GM21786 (cell line): ENCODE measurements at regions not wholly inside any gene's neighbourhood (a gene's known extent, or its start where the extent isn't known, plus 50 kb on each side); places are given as distances from the start of the nearest gene placed in this dataset.

Experiments
- ATAC-seq: cut with Tn5 transposase; IDR thresholded peaks from one replicate; pipeline ENCODE4 v1.9.1; 2021; ENCODE audit not compliant: unreplicated experiment

DNA sequence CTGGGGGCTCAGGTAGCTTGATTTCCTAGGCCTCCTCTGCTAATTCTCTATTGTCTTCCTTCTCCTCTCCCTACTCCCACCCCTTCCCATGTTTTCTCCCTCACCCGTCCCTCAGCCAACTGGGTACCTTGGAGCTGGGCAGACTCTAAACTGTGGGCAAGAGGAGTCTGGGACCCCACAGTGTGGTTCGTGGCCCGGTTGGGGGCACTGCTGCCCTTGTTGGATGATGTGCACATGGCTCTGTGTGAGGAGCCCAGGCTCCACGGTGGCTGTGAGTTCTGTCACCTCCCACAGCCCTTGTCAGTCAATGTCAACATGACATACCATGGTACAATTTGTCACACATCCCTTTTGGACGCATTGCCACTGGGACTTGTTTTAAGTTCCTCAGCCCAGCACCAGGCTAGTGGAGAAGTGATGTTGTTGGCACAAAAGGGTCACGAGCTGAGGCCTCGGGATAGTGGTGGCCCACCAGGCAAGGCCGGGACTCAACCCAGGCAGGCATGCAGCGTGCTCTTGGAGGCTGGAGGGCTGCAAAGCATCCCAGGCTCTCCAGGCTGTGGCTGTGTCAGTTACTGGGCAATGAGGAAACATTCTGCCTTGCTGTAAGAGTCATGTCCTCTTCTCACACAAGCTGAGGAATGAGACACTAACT is 142.3 kb downstream of the TLE3 start:
- ATAC-seq, result no peak

DNA sequence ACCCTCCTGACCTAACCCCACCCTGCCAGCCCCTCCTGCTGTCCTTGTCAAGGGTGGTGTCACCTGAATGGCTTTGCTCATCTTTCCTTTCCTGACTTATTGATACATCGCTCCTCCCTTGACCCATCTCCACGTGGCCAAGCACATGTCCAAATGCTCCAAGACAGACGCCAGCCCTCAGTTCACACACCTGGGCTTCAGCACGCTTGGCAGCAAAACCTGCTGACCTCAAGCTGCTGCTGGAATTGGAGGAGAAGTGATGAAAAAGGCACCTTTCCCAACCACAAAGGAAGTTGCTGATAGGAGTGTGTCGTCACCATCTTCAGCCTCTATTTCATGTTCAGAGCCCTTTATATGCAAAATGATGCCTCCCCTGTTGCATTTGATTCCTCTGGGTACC is 141.3 kb downstream of the TLE3 start:
- ATAC-seq, result no peak

DNA sequence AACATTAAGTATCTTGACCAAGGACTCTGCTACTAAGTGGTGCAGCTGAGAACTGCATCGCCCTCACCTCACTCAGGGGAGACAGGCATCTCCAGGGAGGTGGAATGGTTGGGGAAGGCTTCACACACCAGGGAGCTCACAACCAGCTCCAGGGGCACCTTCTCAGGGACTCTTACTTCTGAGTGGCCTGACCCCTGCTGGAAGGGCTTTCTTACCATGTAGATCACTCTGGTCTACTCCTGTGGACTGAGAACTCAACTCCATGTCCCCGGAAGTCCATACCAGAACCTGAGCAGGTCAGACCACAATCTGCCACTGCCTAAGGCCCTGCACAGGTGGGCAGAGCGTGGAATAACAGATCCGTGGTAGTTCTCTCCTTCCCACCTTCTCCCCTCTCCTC is 140.5 kb downstream of the TLE3 start:
- no peak for ATAC-seq

GRCh38 chr15:69958496-69959084 is 139.1 kb downstream of the TLE3 start:
- no peak for ATAC-seq

DNA sequence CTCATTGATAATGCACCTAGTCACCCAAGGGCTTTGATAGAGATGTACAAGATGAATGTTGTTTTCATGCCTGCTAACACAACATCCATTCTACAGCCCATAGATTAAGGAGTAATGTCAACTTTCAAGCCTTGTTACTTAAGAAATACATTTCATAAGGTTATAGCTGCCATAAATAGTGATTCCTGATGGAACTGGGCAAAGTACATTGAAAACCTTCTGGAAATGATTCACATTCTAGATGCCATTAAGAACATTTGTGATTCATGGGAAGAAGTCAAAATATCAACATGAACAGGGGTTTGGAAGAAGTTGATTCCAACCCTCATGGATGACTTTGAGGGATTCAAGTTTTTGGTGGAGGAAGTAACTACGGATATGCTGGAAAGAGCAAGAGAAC is 135.2 kb downstream of the TLE3 start:
- no peak for ATAC-seq

GRCh38 chr15:69963385-69963784 is 134.3 kb downstream of the TLE3 start:
- ATAC-seq, result no peak

- ATAC-seq, result no peak
Measured at GRCh38 chr15:69971771-69972170, 125.9 kb downstream of the TLE3 start.

- no peak for ATAC-seq
Measured at GRCh38 chr15:69972436-69972835, 125.3 kb downstream of the TLE3 start.

DNA sequence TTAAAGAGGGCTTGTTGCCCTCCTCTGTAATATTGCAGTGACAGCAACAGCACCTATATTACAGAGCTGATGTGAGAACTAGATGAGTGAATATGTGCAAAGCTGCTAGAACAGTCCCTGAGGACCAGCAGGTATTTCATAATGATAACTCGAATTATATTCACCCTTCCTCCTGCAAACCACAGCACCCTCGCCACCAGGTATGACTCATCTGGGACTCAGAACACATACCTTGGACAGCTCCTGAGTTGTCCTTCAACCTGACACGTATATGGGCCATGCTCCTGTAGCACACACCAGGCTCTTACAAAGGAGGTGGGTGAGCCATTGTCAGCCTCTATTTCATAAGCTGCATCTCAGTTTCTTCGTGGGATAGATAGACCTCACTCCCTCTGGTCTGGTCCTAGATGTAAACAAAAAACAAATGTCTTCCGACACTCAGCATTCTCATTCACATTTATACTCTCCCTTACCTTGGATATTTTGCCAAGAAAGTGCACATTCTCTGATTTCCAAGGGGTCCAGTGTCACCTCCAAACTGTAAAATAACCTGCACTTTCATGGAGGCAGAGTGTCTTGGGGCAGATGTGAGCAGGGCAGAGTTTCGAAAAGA is 124.5 kb downstream of the TLE3 start:
- ATAC-seq, result no peak

- ATAC-seq, result no peak
Measured at GRCh38 chr15:69973880-69974279, 123.8 kb downstream of the TLE3 start.

DNA sequence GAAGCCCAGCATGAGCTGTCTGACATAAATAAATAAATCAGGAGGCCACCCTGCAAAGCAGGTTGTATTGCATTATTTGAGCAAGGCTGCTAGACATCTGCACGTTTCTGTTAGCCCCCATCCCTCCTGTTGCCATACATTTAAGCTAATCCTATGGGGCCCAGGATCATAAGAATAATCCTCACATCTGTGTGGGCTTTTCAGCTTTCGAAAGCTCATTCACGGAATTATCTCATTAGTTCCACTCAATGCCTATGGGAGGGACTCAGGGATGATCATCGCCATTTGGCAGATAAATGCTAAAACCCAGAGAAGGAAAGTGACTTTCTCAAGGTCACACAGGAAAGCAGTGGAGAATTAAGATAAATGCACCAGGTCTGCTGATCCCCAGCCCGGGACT is 123.4 kb downstream of the TLE3 start:
- no peak for ATAC-seq

- ATAC-seq, result no peak
Measured at GRCh38 chr15:69976366-69976994, 121.2 kb downstream of the TLE3 start.

GRCh38 chr15:69978603-69979002 is 119.1 kb downstream of the TLE3 start:
- no peak for ATAC-seq

DNA sequence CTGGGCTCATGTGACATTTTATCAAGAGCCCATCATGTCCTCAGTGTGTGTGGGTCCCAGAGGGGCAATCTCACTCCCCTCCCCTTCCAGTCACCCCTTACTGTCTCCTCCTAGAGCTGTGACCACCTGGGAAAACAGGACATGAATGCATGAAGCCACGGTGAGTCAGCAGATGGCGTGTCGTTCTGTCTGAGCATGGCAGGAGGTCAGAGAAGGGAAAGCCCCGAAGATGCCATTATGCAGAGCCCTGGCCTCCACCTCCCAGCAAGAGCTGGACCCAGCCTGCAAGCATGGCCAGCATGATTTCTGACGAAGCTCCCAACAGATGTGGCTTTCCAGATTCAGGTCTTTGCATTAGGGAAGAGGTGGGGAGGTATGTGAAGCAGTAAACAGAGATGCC is 118.5 kb downstream of the TLE3 start:
- ATAC-seq, result peak; percentile 45

DNA sequence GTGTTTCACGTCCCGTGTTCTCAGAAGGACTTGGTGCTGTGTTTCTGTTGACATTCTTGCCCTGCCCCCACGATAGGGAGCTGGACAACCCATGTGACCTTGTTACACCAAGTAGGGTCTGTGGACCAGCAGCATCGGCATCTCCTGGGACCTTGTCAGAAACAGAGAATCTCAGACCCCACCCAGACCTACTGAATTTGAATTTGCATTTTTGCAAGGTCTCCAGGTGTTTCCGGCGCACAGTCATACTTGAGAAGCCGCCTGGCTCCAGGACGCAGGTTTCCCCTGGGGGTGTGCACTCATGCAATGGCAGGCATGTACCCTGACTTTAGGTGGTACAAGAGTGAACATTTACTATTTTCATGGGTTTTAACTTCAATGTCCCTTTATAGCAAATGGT is 117.9 kb downstream of the TLE3 start:
- peak; percentile 79 for ATAC-seq

DNA sequence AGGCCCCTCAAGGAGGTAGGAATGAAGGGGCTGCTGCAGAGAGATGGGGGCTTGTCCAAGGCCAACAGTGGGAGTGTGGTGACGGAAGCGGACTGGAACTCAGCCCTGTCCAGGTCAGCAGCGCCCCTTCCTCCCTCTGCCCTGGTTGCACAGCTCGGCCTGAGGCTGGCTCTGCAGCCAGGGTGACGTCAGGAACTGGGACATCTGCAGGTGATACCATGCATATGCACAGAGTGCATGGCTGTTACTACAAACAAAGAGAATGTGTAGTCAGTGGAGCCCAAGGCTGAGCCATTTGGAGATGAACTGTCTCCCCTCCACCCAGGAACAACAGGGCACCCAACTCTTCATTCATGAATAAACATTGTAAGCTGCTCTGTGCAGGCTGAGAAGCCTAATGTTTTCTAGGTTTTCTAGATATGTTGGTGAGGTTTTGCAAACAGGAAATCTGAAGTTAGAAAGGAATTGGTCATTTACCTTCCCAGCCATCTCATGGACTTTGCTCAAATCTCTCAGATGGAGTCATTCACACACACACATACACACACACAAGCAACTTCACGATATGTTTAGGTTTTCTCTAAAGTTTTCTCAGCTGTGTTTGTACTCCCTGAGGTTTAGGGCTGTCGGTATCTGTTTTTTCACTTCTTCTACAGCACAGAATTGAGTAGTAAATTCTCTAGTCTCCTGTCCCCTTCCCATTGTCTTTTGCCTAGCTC is 117.2 kb downstream of the TLE3 start:
- no peak for ATAC-seq

DNA sequence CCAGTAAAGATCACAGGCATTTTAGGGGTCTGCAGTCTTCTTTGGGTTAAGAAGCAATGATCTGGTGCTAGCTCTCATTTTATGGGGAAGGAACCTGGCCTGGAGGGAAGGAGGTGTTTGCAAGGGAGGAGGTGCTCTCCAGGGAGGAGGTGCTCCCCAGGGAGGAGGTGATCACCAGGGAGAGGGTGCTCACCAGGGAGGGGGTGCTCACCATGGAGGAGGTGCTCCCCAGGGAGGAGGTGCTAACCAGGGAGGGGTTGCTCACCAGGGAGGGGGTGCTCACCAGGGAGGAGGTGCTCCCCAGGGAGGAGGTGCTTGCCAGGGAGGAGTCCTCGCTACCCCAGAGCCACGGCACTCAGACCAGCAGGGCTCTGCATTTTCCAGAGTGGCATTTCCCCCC is 115.7 kb downstream of the TLE3 start:
- ATAC-seq, result no peak

GRCh38 chr15:69983696-69984265 is 113.9 kb downstream of the TLE3 start:
- ATAC-seq, result no peak

DNA sequence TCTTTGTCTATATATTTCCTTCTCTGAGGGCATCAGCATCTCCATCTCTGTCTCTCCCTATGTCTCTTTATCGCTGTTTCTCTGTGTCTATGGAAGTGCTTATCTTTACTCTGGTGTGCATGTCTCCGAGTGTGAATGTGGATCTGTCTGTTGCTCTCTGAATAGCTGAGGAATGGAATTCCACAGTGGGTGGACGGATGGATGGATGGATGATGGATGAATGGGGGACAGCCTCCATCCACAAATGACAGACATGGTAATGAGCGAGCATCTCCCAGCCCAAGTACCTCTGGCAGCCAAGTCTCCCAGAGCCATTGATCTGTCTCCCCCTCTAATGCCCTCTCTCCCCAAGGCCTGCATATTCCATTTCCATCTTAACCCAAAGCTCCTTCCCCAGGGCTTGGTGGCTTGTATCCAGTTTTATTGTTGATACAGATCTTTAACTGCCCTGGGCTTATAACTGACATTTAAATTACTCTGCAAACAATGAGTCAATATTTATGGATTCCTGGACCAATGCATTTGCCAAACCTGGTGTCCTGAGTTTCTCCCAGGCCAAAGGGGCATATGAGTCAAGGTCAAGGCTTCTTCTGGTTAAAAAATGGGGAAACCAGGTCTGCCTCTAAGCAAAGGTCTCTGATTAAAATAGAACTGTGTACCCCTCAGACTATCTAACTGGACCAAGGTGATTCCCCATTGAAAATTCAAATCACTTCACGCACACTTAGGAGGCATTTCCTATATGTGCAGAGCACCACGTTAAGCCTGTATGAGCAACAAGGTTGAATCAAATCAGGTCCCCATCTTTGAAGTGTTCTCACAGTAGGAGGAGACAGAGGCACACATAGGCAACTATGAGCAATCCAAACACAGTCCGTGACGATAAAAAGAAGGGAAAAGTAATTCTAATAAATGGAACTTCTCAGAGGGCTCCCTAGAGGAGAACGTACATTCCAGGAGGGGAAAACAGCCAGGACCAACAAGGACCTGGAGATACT is 109.9 kb downstream of the TLE3 start:
- no peak for ATAC-seq
